ENCODE measurements at regions not wholly inside any gene's neighbourhood (a gene's known extent, or its start where the extent isn't known, plus 50 kb on each side); places are given as distances from the start of the nearest gene placed in this dataset.
"Not testable (repeated sequence)": the region's sequence is repeated elsewhere in the genome, so short reads cannot be mapped to it uniquely, and the experiment has no call there.

GRCh38 chr3:115275896-115276295 lies 128.8 kb upstream of the ZBTB20 start:
- H3K27ac Mint-ChIP-seq: no peak overlapping the region
- no peaks in the 10 kb centered on the region for H3K36me3 Mint-ChIP-seq (ENCODE audit: insufficient read depth)
- peaks cover 0 to 3% of the 10 kb centered on the region in 2 donors for H3K4me1 Mint-ChIP-seq (ENCODE audit: low read depth in 2 of 2)
- DNase-seq (no peak), ATAC-seq (replicated peaks) (no peak)
- no peaks in the 10 kb centered on the region for H3K9me3 Mint-ChIP-seq
- H3K4me3 Mint-ChIP-seq: no peak overlapping the region
- H3K27me3 Mint-ChIP-seq: no peaks in the 10 kb centered on the region

- Mint-ChIP-seq H3K4me3 (no peak overlapping the region), H3K36me3 (ENCODE audit: insufficient read depth) (no peaks in the 10 kb centered on the region), H3K4me1 (ENCODE audit: low read depth in 2 of 2) (peaks cover 0 to 4% of the 10 kb centered on the region in 2 donors), H3K27me3 (no peaks in the 10 kb centered on the region), H3K9me3 (no peaks in the 10 kb centered on the region), H3K27ac (no peak overlapping the region)
- no peak for ATAC-seq (replicated peaks)
- no peak for DNase-seq
These were observed 132.9 kb upstream of the ZBTB20 start for GRCh38 chr3:115279939-115280338.

DNA sequence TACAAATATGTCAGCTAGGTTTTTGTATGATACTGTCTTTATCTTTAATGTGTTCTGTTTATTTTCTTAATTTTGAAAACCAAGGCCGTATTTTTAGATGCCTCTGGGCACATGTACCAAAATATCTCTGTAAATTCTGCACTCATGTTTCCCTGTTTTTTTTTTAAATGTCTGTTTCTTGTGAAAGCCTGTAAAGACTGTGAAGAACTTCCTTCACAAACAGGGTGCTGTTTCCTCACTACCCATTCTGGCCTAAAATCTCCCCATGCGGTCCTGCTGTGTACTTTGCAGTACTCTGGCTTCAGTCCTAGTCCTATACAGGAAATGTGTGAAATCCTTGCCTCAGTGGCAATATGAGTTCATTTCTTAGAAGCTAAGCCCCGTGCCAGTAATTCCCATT lies 133.4 kb upstream of the ZBTB20 start:
- no peak for ATAC-seq (replicated peaks)
- no peak overlapping the region for H3K4me3 Mint-ChIP-seq
- no peaks in the 10 kb centered on the region for H3K36me3 Mint-ChIP-seq (ENCODE audit: insufficient read depth)
- H3K27me3 Mint-ChIP-seq: no peaks in the 10 kb centered on the region
- no peak overlapping the region for H3K27ac Mint-ChIP-seq
- no peaks in the 10 kb centered on the region for H3K9me3 Mint-ChIP-seq
- DNase-seq: no peak
- H3K4me1 Mint-ChIP-seq (ENCODE audit: low read depth in 2 of 2): peaks cover 0 to 4% of the 10 kb centered on the region in 2 donors

DNA sequence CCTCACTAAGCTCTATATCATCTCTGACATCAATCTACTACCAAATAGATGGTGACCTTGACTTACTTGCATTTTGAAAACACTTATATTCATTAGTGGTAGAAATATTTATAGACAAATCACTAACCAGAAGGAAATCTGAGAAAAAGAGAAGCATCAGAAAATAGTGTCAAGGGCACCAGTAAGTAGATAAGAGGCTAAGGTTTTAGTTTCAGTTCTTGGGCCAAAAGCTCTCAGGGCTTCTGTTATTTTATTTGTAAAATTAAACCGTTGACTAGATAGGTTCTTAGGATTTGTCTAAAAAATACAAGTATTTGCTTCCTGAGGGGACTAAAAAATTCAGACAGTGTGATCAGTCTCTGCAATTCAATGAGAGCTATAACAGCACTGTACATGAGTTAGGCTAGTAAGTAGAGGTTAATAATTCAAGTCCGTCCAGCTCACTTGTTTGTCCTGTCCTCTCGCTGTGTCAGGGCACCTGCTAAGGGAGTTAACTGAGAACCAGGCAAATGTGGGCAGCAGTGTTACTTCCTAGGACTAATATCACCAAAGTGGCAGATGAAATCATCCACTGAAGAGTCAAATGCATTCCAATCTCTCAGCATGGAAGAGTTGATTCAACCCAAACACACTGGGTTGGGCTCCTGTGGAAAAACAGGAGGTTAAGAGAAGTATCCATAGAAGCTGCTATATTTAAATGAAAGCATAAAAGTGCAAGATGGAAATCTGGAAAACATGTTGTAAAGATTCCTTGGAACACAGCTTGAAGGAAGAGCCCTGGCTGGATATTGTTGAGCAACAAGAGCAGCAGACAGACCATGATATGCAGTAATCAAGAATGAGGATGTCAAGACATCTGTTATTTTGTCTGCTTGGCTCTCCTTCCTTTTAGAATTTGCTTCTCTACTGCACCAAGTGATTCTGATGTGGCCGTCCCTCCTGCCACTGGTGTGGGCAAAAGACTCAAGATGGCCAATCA lies 134.9 kb upstream of the ZBTB20 start:
- Mint-ChIP-seq H3K9me3 (no peaks in the 10 kb centered on the region), H3K4me1 (ENCODE audit: low read depth in 2 of 2) (peaks cover 0 to 4% of the 10 kb centered on the region in 2 donors), H3K27ac (no peak overlapping the region), H3K36me3 (ENCODE audit: insufficient read depth) (no peaks in the 10 kb centered on the region), H3K27me3 (no peaks in the 10 kb centered on the region), H3K4me3 (no peak overlapping the region)
- DNase-seq (no peak), ATAC-seq (replicated peaks) (no peak)

- no peak overlapping the region for H3K27ac Mint-ChIP-seq
- no peak for ATAC-seq (replicated peaks)
- peaks cover 0 to 4% of the 10 kb centered on the region in 2 donors for H3K4me1 Mint-ChIP-seq (ENCODE audit: low read depth in 2 of 2)
These were observed 137.9 kb upstream of the ZBTB20 start for GRCh38 chr3:115284980-115285379.

GRCh38 chr3:115286529-115287197 lies 139.6 kb upstream of the ZBTB20 start:
- H3K4me1 Mint-ChIP-seq (ENCODE audit: low read depth in 2 of 2): no peaks in the 10 kb centered on the region
- DNase-seq (no peak), ATAC-seq (replicated peaks) (no peak)
- H3K27me3 Mint-ChIP-seq: no peaks in the 10 kb centered on the region
- H3K27ac Mint-ChIP-seq: no peak overlapping the region
- H3K4me3 Mint-ChIP-seq: no peak overlapping the region
- no peaks in the 10 kb centered on the region for H3K9me3 Mint-ChIP-seq
- no peaks in the 10 kb centered on the region for H3K36me3 Mint-ChIP-seq (ENCODE audit: insufficient read depth)

More at GRCh38 chr3:115284980-115285379, 137.9 kb upstream of the ZBTB20 start:
- Mint-ChIP-seq H3K9me3 (no peaks in the 10 kb centered on the region), H3K4me3 (no peak overlapping the region), H3K36me3 (ENCODE audit: insufficient read depth) (no peaks in the 10 kb centered on the region), H3K27me3 (no peaks in the 10 kb centered on the region)
- DNase-seq: no peak

DNA sequence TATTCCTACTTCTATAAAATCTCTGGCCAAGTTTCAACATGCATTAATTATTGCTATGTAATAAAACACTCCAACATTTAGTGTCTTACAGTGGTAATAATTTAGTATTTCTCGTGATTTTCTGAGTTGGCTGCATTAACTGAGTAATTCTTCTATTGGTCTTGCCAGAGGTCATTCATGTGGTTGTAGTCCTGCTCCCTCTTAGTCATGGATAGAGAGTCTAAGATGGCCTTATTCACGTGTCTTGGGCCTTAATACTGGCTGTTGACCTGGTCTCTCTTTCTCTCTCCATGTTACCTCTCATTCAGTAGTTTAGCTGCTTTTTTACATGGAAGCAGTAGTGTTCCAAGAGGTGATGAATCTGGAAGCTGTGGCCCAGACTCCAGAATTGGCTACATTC lies 140.1 kb upstream of the ZBTB20 start:
- no peaks in the 10 kb centered on the region for H3K4me1 Mint-ChIP-seq (ENCODE audit: low read depth in 2 of 2)
- no peak for DNase-seq
- no peak overlapping the region for H3K27ac Mint-ChIP-seq
- no peaks in the 10 kb centered on the region for H3K36me3 Mint-ChIP-seq (ENCODE audit: insufficient read depth)
- no peak for ATAC-seq (replicated peaks)
- H3K4me3 Mint-ChIP-seq: no peak overlapping the region
- no peaks in the 10 kb centered on the region for H3K9me3 Mint-ChIP-seq
- no peaks in the 10 kb centered on the region for H3K27me3 Mint-ChIP-seq

- Mint-ChIP-seq H3K27me3 (no peaks in the 10 kb centered on the region), H3K36me3 (ENCODE audit: insufficient read depth) (no peaks in the 10 kb centered on the region), H3K4me1 (ENCODE audit: low read depth in 2 of 2) (no peaks in the 10 kb centered on the region), H3K4me3 (no peak overlapping the region), H3K9me3 (no peaks in the 10 kb centered on the region), H3K27ac (no peak overlapping the region)
- DNase-seq (no peak), ATAC-seq (replicated peaks) (no peak)
These were observed 145.0 kb upstream of the ZBTB20 start for GRCh38 chr3:115292131-115292530.

GRCh38 chr3:115292677-115293165 lies 145.6 kb upstream of the ZBTB20 start:
- Mint-ChIP-seq H3K36me3 (ENCODE audit: insufficient read depth) (no peaks in the 10 kb centered on the region), H3K27ac (no peak overlapping the region), H3K4me3 (no peak overlapping the region), H3K27me3 (no peaks in the 10 kb centered on the region), H3K4me1 (ENCODE audit: low read depth in 2 of 2) (no peaks in the 10 kb centered on the region), H3K9me3 (no peaks in the 10 kb centered on the region)
- ATAC-seq (replicated peaks): no peak
- DNase-seq: no peak

- no peaks in the 10 kb centered on the region for H3K27me3 Mint-ChIP-seq
- DNase-seq: no peak
- H3K36me3 Mint-ChIP-seq (ENCODE audit: insufficient read depth): no peaks in the 10 kb centered on the region
- no peak overlapping the region for H3K4me3 Mint-ChIP-seq
- H3K4me1 Mint-ChIP-seq (ENCODE audit: low read depth in 2 of 2): no peaks in the 10 kb centered on the region
- no peak overlapping the region for H3K27ac Mint-ChIP-seq
- no peak for ATAC-seq (replicated peaks)
- H3K9me3 Mint-ChIP-seq: no peaks in the 10 kb centered on the region
These were observed 146.2 kb upstream of the ZBTB20 start for GRCh38 chr3:115293321-115293720.

DNA sequence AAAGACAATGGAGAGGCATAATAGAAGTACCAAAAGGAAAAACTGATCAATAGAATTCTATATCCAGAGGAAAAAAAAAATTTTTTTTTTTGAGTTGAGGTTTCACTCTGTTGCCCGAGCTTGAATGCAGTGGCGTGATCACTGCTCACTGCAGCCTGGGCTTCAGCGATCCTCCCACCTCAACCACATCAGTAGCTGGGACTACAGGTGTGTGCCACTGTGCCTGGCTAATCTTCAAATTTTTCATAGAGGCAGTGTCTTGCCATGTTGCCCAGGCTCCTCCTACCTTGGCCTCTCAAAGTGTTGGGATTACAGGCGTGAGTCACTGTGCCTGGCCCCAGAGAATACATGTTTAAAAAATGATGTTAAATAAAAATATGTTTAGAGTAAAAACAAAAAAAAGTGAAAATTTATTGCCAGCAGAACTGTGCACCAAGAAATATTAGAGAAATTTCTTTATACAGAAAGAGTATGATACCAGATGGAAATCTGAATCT lies 154.3 kb upstream of the ZBTB20 start:
- H3K27ac Mint-ChIP-seq: no peak overlapping the region
- ATAC-seq (replicated peaks) (no peak), DNase-seq (no peak)

GRCh38 chr3:115317953-115318352 lies 170.9 kb upstream of the ZBTB20 start:
- H3K4me1 Mint-ChIP-seq (ENCODE audit: low read depth in 2 of 2); H3K9me3 Mint-ChIP-seq; H3K36me3 Mint-ChIP-seq (ENCODE audit: insufficient read depth); DNase-seq; ATAC-seq (replicated peaks); H3K27ac Mint-ChIP-seq; H3K27me3 Mint-ChIP-seq; H3K4me3 Mint-ChIP-seq: not testable (repeated sequence)

More for the DNA sequence above, 154.3 kb upstream of the ZBTB20 start:
- Mint-ChIP-seq H3K4me3 (no peak overlapping the region), H3K27me3 (no peaks in the 10 kb centered on the region), H3K9me3 (no peaks in the 10 kb centered on the region), H3K36me3 (ENCODE audit: insufficient read depth) (no peaks in the 10 kb centered on the region), H3K4me1 (ENCODE audit: low read depth in 2 of 2) (no peaks in the 10 kb centered on the region)

GRCh38 chr3:115321400-115321805 lies 174.3 kb upstream of the ZBTB20 start:
- peaks cover 0 to 8% of the 10 kb centered on the region in 2 donors for H3K9me3 Mint-ChIP-seq
- ATAC-seq (replicated peaks) (no peak), DNase-seq (no peak)
- H3K4me1 Mint-ChIP-seq (ENCODE audit: low read depth in 2 of 2): no peaks in the 10 kb centered on the region
- no peak overlapping the region for H3K4me3 Mint-ChIP-seq
- H3K27ac Mint-ChIP-seq: no peak overlapping the region
- no peaks in the 10 kb centered on the region for H3K36me3 Mint-ChIP-seq (ENCODE audit: insufficient read depth)
- peaks cover 0 to 5% of the 10 kb centered on the region in 2 donors for H3K27me3 Mint-ChIP-seq
